SU-DHL-6 (cell line): ENCODE measurements at regions not wholly inside any gene's neighbourhood (a gene's known extent, or its start where the extent isn't known, plus 50 kb on each side); places are given as distances from the start of the nearest gene placed in this dataset.

ENCODE experiments used
- EZH2phosphoT487 ChIP-seq: fragments of 200-600 bp; sonication (generic), shearing (Covaris generic); conservative IDR thresholded peaks from 2 replicates; pipeline ENCODE4 v1.6.1; 2018; ENCODE audit warnings: mild to moderate bottlenecking, antibody characterized with exemption, low read length, moderate library complexity, mixed read lengths
- TF ChIP-seq, protein P1 (sequence below): fragments of 200-600 bp; sonication (generic); IDR thresholded peaks from one replicate; pipeline ENCODE4 v1.5.1; 2017; ENCODE audit warnings: antibody characterized with exemption, mild to moderate bottlenecking, low read length, moderate library complexity; ENCODE audit not compliant: insufficient read depth, poor library complexity, severe bottlenecking

DNA sequence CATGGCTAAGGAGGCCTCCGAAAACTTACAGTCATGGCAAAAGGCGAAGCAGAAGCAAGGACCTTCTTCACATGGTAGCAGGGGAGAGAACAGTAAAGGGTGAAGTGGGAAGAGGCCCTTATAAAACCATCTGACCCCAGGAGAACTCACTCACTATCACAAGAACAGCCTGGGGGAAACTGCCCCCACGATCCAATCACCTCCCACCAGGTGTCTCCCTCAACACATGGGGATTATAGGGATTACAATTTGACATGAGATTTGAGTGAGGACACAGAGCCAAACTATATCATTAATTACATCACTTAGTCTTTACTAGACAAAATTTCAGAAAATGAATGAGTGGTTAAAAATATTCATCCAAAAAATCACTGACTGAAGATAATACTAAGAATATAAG lies 453.6 kb downstream of the COL12A1 start:
- TF ChIP-seq, protein P1, sequence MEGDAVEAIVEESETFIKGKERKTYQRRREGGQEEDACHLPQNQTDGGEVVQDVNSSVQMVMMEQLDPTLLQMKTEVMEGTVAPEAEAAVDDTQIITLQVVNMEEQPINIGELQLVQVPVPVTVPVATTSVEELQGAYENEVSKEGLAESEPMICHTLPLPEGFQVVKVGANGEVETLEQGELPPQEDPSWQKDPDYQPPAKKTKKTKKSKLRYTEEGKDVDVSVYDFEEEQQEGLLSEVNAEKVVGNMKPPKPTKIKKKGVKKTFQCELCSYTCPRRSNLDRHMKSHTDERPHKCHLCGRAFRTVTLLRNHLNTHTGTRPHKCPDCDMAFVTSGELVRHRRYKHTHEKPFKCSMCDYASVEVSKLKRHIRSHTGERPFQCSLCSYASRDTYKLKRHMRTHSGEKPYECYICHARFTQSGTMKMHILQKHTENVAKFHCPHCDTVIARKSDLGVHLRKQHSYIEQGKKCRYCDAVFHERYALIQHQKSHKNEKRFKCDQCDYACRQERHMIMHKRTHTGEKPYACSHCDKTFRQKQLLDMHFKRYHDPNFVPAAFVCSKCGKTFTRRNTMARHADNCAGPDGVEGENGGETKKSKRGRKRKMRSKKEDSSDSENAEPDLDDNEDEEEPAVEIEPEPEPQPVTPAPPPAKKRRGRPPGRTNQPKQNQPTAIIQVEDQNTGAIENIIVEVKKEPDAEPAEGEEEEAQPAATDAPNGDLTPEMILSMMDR: no peak
- TF ChIP-seq EZH2phosphoT487: no peak
